OCI-LY3 (cell line): ENCODE measurements at regions not wholly inside any gene's neighbourhood (a gene's known extent, or its start where the extent isn't known, plus 50 kb on each side); places are given as distances from the start of the nearest gene placed in this dataset.

Source experiments
- H2AFZ ChIP-seq: fragments of 200-600, 300-600 bp; shearing (Covaris generic); 2 replicates; pipeline ENCODE4 v1.6.0; 2014; ENCODE audit warnings: antibody characterized with exemption, low read depth, low read length
- H3K27ac ChIP-seq: fragments of 200-600, 300-600 bp; sonication (generic); 2 replicates; pipeline ENCODE4 v1.5.1; 2014; ENCODE audit warnings: mild to moderate bottlenecking, low read length, moderate library complexity, mixed read lengths
- H3K27me3 ChIP-seq: fragments of 200-600, 300-600 bp; sonication (generic); 2 replicates; pipeline ENCODE4 v1.6.1; 2014; ENCODE audit warnings: low read depth, low read length, mixed read lengths
- H3K36me3 ChIP-seq: fragments of 200-600, 300-600 bp; sonication (generic); replicated peaks from 2 replicates; pipeline ENCODE3; 2014; ENCODE audit warnings: low read depth, low read length, mixed read lengths
- H3K4me1 ChIP-seq: fragments of 300-600, 200-600 bp; sonication (generic); 2 replicates; pipeline ENCODE4 v1.6.1; 2014; ENCODE audit warnings: low read length, mixed read lengths
- H3K4me2 ChIP-seq: fragments of 200-600, 300-600 bp; sonication (generic); 2 replicates; pipeline ENCODE4 v1.6.1; 2014; ENCODE audit warnings: low read length, mixed read lengths
- H3K4me3 ChIP-seq: fragments of 300-600, 200-600 bp; sonication (generic); 2 replicates; pipeline ENCODE4 v1.5.1; 2014; ENCODE audit warnings: antibody characterized with exemption, mild to moderate bottlenecking, low read length, moderate library complexity
- H3K79me2 ChIP-seq: fragments of 300-600, 200-600 bp; shearing (Covaris generic); 2 replicates; pipeline ENCODE4 v1.6.1; 2014; ENCODE audit warnings: mild to moderate bottlenecking, low read length, mixed read lengths
- H3K9ac ChIP-seq: fragments of 300-600, 200-600 bp; shearing (Covaris generic); 2 replicates; pipeline ENCODE4 v1.6.0; 2014; ENCODE audit warnings: mild to moderate bottlenecking, low read length, moderate library complexity
- H3K9me3 ChIP-seq: fragments of 200-600, 300-600 bp; shearing (Covaris generic); 2 replicates; pipeline ENCODE4 v1.6.1; 2014; ENCODE audit warnings: low read length, mixed read lengths; ENCODE audit not compliant: insufficient read depth
- H4K20me1 ChIP-seq: fragments of 200-600, 300-600 bp; sonication (generic); 2 replicates; pipeline ENCODE4 v1.6.1; 2016; ENCODE audit warnings: low read length, mixed read lengths; ENCODE audit not compliant: insufficient read depth
- EZH2phosphoT487 ChIP-seq: fragments of 200-600 bp; shearing (Covaris generic); IDR thresholded peaks from 2 replicates; pipeline ENCODE4 v1.6.1; 2018; ENCODE audit warnings: antibody characterized with exemption, mixed run types, low read depth
- TF ChIP-seq, protein P1 (sequence below): fragments of 200-600, 300-600 bp; sonication (generic); IDR thresholded peaks from 2 replicates; pipeline ENCODE4 v1.5.1; 2014; ENCODE audit warnings: antibody characterized with exemption, low read length, low read depth

DNA sequence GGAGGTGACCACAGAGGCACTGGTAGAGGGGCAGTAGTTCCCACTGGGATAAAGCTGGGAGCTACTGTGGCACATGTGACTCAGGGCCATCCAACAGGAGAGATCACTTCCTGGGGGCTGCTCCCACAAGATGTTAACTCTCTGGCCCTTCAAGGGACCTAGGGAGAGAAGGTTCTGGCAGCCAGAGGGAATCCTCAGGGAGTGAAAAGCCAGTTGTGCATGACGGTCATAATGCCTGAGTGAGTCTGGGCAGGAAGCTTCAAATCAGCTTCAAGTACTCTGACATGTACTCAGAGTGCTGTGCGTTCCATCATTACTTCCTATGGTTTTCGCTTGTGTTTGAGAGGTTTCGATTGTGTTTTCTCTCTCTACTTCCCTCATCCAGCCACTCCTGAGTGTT, 388.5 kb downstream of the GABRG2 start:
- Histone ChIP-seq H3K36me3 (no peaks in the 10 kb centered on the region), H2AFZ (no peak overlapping the region), H3K79me2 (no peaks in the 10 kb centered on the region), H4K20me1 (no peaks in the 10 kb centered on the region), H3K9me3 (peaks cover 4% of the 10 kb centered on the region; the same call in 1 of the 2 replicates), H3K4me3 (no peak overlapping the region), H3K27me3 (no peaks in the 10 kb centered on the region), H3K4me2 (no peak overlapping the region), H3K27ac (no peak overlapping the region), H3K4me1 (peaks cover 17% of the 10 kb centered on the region), H3K9ac (no peak overlapping the region)
- TF ChIP-seq EZH2phosphoT487, result no peak
- TF ChIP-seq, protein P1, sequence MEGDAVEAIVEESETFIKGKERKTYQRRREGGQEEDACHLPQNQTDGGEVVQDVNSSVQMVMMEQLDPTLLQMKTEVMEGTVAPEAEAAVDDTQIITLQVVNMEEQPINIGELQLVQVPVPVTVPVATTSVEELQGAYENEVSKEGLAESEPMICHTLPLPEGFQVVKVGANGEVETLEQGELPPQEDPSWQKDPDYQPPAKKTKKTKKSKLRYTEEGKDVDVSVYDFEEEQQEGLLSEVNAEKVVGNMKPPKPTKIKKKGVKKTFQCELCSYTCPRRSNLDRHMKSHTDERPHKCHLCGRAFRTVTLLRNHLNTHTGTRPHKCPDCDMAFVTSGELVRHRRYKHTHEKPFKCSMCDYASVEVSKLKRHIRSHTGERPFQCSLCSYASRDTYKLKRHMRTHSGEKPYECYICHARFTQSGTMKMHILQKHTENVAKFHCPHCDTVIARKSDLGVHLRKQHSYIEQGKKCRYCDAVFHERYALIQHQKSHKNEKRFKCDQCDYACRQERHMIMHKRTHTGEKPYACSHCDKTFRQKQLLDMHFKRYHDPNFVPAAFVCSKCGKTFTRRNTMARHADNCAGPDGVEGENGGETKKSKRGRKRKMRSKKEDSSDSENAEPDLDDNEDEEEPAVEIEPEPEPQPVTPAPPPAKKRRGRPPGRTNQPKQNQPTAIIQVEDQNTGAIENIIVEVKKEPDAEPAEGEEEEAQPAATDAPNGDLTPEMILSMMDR, result no peak

DNA sequence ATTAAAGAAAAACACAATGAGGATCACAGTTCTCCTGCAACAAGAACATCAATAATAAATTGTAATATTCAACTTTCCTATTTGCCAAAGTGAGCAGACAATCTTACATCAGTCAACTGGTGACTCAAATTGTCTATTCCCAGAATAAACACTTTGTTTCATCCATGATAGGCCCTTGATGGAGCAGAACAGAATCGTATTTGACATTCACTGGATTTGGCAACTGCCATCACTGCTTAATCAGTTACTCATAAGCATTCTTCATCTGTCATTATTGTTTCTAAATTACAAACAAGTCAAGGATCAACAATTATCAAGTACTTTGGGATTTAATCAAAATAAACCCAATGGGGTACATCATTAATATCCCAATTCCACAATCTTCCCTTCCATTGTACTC, 398.4 kb downstream of the GABRG2 start:
- H3K4me3 ChIP-seq, result no peak overlapping the region
- no peaks in the 10 kb centered on the region for H3K36me3 ChIP-seq
- no peak for TF ChIP-seq EZH2phosphoT487
- TF ChIP-seq, protein P1, result no peak
- no peaks in the 10 kb centered on the region for H3K27me3 ChIP-seq
- H3K4me1 ChIP-seq, result no peaks in the 10 kb centered on the region
- H4K20me1 ChIP-seq, result no peaks in the 10 kb centered on the region
- H3K79me2 ChIP-seq, result no peaks in the 10 kb centered on the region
- no peak overlapping the region for H3K4me2 ChIP-seq
- H2AFZ ChIP-seq, result no peak overlapping the region
- H3K27ac ChIP-seq, result no peak overlapping the region
- no peaks in the 10 kb centered on the region for H3K9me3 ChIP-seq
- no peak overlapping the region for H3K9ac ChIP-seq

DNA sequence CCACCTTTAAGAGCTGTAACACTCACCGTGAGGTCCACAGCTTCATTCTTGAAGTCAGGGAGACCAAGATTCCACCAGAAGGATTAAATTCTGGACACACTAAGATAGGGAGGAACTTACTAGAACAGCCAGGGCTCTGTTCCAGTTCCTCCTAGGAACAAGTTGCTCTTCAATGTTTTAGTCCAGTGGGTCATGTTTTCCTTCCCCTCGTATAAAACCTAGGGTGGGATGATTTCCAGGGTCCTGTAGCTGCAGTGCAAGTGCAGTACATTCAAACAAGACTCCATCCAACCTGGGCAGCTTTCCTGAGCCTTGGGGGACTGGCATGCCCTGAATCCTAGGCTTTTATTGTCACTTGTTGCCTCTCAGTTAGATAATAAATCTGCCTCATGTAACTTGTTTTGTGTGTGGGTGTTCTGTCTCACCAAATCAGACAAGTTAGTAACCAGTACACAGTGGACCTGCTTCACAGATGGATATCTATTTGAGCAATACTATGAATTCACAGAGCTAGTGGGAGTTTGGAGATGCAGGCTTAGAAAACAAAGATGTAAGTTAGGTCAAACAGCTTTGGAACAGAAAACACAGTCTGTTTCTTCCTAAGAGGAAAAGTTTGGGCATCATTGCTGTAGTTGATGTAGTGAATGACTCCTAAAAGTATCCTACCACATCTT, 405.6 kb downstream of the GABRG2 start:
- Histone ChIP-seq H3K79me2 (no peaks in the 10 kb centered on the region), H4K20me1 (no peaks in the 10 kb centered on the region), H3K27ac (no peak overlapping the region), H3K27me3 (no peaks in the 10 kb centered on the region), H3K4me3 (no peak overlapping the region), H2AFZ (no peak overlapping the region), H3K4me1 (no peaks in the 10 kb centered on the region), H3K9me3 (no peaks in the 10 kb centered on the region), H3K36me3 (no peaks in the 10 kb centered on the region), H3K4me2 (no peak overlapping the region), H3K9ac (no peak overlapping the region)
- TF ChIP-seq EZH2phosphoT487, result no peak
- TF ChIP-seq, protein P1, result no peak

GRCh38 chr5:162474239-162474638, 406.7 kb downstream of the GABRG2 start:
- no peak for TF ChIP-seq EZH2phosphoT487
- TF ChIP-seq, protein P1, result no peak
- Histone ChIP-seq H3K79me2 (no peaks in the 10 kb centered on the region), H3K9ac (no peak overlapping the region), H3K27ac (no peak overlapping the region), H3K4me3 (no peak overlapping the region), H3K36me3 (no peaks in the 10 kb centered on the region), H3K4me1 (no peaks in the 10 kb centered on the region), H3K4me2 (no peak overlapping the region), H3K27me3 (no peaks in the 10 kb centered on the region), H2AFZ (no peak overlapping the region), H4K20me1 (no peaks in the 10 kb centered on the region), H3K9me3 (no peaks in the 10 kb centered on the region)
